A172 (cell line): ENCODE measurements at regions not wholly inside any gene's neighbourhood (a gene's known extent, or its start where the extent isn't known, plus 50 kb on each side); places are given as distances from the start of the nearest gene placed in this dataset.
"Not testable (repeated sequence)": the region's sequence is repeated elsewhere in the genome, so short reads cannot be mapped to it uniquely, and the experiment has no call there.

ENCODE experiments used
- DNase-seq: peaks from one replicate; pipeline ENCODE4 v3.0.0-alpha.2; 2015; ENCODE audit warnings: low spot score

- DNase-seq, result no peak
Observed at GRCh38 chr12:76180401-76181277, 96.2 kb upstream of the NAP1L1 start.

DNA sequence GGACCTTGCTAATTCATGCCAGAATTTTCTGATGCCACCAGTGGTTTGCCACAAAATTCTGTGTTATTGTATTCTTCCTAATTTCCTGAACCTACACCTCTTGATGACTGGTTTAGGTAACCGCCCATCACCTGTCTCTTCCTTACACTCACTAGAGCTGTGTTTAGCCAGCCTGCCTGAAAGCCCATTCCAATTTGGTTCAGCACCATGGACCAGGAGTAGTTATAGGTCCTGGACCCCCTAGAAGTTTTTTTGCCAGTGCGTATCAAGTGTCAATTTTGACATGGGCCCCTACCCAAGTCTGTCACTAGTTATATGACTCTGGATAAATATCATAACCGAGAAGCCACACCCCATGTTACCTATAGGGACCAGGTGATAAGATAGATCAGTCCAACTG lies 94.0 kb upstream of the NAP1L1 start:
- DNase-seq, result no peak

- DNase-seq, result no peak
Observed at GRCh38 chr12:76177821-76178220, 93.3 kb upstream of the NAP1L1 start.

DNA sequence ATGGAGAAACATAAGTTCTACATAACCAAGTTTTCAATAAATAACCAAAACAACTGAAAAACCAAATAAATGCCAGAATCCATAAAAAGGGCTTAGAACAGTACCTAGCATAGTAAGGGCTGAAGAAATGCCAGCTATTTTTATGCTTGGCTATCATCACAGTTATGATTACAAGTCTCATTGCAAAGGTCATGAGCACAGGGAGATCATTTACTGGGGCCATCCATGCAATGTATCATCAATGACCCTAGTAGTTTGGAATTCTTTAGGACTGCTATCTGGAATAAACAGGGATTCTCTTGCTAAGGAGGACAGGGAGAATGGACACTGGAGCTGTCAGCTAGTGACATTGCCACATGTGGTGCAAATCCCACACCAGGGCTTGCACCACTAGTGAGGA lies 92.5 kb upstream of the NAP1L1 start:
- DNase-seq, result no peak

GRCh38 chr12:76175946-76176345 lies 91.5 kb upstream of the NAP1L1 start:
- DNase-seq, result not testable (repeated sequence)

DNA sequence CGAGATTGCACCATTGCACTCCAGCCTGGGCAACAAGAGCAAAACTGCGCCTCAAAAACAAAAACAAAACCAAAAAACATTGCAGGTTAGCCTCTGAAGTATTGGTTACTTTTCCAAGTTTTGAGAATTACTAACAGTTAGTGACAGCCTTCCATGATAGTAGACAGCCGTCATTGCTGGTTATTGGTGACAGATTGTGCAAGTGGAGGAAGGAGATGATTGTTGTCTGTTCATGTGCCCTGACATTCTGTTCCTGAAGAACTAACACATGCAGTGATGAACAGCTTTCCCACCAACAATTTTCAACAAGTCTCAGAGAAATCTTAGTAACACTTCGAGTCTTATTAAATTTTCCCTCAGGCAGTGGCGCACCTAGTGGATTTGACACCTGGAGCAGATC lies 89.3 kb upstream of the NAP1L1 start:
- DNase-seq, result no peak

DNA sequence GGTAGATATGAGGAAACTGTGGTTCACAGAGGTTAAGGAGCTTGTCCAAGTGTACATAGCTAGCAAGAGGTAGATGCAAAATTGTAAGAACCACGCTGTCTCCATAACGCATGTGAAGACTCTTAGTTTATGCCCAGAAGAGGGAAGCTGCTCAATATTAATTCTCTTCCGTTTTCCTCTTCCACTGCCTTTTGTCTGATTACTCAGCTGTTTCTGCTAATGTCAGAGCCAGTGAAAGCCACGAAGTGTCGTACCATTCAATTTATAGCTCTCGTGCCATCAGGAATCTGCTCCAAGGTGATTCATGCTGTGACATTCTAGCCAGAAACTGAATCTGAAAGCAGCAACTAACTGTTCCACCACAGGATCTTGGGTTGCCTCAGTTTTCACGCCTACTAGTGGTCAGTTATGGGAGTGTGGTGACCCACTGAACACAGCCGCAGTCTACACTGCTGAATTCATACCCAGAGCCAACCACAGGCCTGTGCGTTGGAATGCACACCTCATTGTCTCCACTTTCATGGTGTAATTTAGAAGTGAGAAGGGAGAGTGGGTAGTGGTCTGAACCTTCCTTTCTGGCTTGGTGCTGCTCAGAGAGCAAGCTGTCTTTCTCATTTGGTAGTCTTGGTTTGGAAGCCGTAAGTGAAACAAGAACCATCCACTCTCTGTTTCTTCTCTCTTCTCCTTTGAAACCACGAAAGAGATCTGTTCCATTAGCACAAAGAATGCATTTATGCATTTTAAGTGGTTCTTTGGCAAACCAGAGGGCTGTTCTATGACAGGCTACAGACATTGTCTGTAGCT lies 74.2 kb upstream of the NAP1L1 start:
- DNase-seq, result peak; percentile 93

DNA sequence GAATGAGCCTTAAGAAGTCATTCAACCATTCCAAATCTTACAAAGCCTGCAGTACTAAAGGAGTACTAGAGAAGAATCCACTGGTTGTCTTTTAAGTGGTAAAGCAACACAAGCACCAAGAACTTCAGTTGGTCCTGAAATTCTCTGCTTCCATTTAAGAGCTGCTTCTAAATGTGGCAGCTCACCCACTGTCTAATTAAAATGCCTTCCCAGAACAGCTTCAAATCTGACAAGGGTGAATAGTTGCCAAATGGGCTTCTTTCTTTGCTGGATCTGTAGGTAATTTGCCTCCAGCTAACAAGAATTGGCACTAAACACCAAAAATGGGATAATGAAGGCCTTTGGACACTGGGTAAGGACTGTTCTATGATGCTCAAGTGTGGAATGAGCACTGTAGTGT lies 72.2 kb upstream of the NAP1L1 start:
- no peak for DNase-seq

GRCh38 chr12:76156314-76156713 lies 71.8 kb upstream of the NAP1L1 start:
- no peak for DNase-seq

DNA sequence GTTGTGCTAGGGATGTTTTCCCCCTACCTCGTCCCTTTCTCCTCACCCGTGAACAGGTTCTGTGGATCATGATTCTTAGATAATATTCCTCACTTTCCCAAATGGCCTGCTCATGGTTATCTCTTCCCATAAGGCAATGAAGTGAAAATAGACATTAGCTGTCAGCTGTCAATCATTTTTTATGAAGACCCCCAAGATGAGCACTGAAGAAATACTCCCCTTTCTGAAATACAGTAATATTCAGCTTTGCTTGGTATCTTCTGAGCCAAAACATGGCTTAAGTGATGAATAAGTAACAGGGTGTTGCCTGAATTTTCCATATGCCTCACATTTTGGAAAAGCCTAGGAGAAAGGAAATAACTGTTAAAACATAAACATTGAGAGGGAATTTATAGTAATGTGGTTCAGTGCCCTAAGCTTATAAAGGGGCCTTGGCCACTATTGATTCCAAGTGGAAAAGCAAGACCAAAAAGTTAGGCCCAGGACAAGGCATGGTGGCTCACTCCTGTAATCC lies 70.7 kb upstream of the NAP1L1 start:
- DNase-seq, result no peak

- no peak for DNase-seq
Observed at GRCh38 chr12:76153616-76154015, 69.1 kb upstream of the NAP1L1 start.

DNA sequence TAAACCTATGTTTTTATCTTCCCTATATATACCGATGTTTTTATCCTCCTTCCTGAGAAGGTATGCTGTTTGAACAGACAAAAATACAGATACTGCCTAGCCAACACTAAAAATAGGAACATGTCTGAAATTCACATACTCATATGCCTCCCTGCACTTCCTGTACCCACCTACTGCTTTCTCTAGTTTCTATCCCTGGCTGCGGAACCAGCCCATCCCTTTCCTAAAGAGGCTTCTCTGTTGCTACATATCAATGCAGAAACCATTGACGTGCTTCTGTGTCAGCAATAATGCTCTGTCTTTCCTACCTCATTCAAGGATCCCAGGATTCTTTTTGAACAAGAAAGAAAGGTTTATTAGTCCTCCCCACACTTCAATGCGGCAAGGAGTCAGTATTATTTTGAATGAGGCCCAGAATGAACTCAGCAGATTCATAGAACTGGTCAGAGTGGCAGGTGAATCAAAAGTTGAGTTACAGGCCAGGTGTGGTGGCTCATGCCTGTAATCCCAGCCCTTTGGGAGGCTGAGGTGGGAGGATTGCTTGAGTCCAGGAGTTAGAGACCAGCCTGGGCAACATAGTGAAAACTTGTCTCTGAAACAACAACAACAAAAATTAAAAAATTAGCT lies 67.8 kb upstream of the NAP1L1 start:
- DNase-seq, result no peak

GRCh38 chr12:76144245-76144549 lies 59.7 kb upstream of the NAP1L1 start:
- no peak for DNase-seq

- DNase-seq, result no peak
Observed at GRCh38 chr12:76143343-76144244, 59.1 kb upstream of the NAP1L1 start.

DNA sequence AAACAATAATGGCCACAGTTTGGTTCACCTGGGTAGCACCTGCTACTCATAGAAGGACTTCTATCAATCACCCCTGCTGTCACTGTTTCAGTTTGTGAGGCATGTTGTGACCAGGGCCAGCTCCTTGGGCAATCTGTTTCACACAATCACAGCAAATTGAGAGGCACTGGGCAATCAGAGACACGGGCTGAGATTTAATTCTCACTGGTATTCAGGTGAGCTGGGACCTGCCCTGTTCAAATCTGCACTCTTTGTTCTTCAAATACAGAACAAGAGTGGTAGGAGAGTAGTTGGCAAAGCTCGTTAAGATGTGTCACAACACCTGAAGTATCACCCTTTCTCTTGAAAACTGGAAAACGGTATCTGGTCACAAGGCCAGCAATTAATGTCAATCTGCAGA lies 57.8 kb upstream of the NAP1L1 start:
- no peak for DNase-seq

DNA sequence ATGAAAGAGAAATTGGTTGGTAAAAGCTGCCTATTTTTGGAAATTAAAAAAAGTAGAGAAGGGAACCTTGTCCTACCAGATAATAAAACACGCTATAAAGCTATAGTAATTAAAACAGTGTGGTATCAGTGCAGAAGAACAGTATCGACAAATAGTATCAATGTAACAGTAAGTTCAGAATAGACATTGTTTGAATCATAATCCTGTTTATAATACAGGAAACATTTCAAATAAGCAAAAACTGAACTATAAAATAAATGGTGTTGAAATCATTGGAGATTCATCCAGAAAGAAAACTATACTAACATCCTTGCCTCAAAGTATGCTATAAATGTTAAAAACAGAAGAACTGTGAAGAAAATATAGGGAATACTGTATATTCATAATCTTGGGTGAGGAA lies 54.2 kb upstream of the NAP1L1 start:
- DNase-seq, result no peak

GRCh38 chr12:76137606-76138005 lies 53.1 kb upstream of the NAP1L1 start:
- DNase-seq, result no peak

- no peak for DNase-seq
Observed at GRCh38 chr12:76135456-76135855, 51.0 kb upstream of the NAP1L1 start.
